C4-2B (cell line): ENCODE measurements at regions not wholly inside any gene's neighbourhood (a gene's known extent, or its start where the extent isn't known, plus 50 kb on each side); places are given as distances from the start of the nearest gene placed in this dataset.

Experiments used
- CTCF ChIP-seq: fragments of 450-650 bp; conservative IDR thresholded peaks from 2 replicates; pipeline ENCODE4 v1.5.1; 2017; ENCODE audit warnings: mild to moderate bottlenecking
- ZFX ChIP-seq: fragments of 450-650 bp; IDR thresholded peaks from 2 replicates; pipeline ENCODE4 v1.6.1; 2017

GRCh38 chr13:50387051-50387581 is 371.9 kb downstream of the KCNRG start:
- TF ChIP-seq CTCF (peak; percentile 29), ZFX (no peak)
